H1 (cell line): ENCODE measurements at regions not wholly inside any gene's neighbourhood (a gene's known extent, or its start where the extent isn't known, plus 50 kb on each side); places are given as distances from the start of the nearest gene placed in this dataset.

ENCODE experiments used
- CTCF ChIA-PET: fragments of 300-600 bp; sonication (Branson Sonifier 250); formaldehyde crosslinking; loops from one replicate; lab custom pipeline; 2021; ENCODE audit not compliant: partially characterized antibody; lab: Charles Lee
- POLR2A ChIA-PET: fragments of 300-600 bp; sonication (Branson Sonifier 250); formaldehyde crosslinking; loops from one replicate; lab custom pipeline; 2021; ENCODE audit warnings: inconsistent platforms; ENCODE audit not compliant: partially characterized antibody; lab: Charles Lee
- DNase-seq, 2 experiments: peaks; one replicate each; pipeline versions ENCODE4 v3.0.0 to v3.0.0-alpha.2; 2010 to 2022; ENCODE audit warnings: low spot score in 2 of 2, low read depth in 1 of 2, mixed read lengths in 1 of 2
- FAIRE-seq: peaks from 2 replicates; lab custom pipeline; 2011; peaks lifted over from hg19 to GRCh38; lab: Jason Lieb, UNC
- H2AFZ ChIP-seq: 2 replicates; pipeline ENCODE4 v1.8.1; 2012; ENCODE audit warnings: low read length, inconsistent platforms
- H2AK5ac ChIP-seq: 2 replicates; pipeline ENCODE4 v1.6.1; 2013; ENCODE audit warnings: low read depth, low read length
- H2BK120ac ChIP-seq: replicated peaks from 2 replicates; pipeline ENCODE3; 2013; ENCODE audit warnings: low read depth, low read length, inconsistent platforms
- H2BK12ac ChIP-seq: 2 replicates; pipeline ENCODE4 v1.6.1; 2013; ENCODE audit warnings: low read depth, low read length
- H2BK15ac ChIP-seq: 2 replicates; pipeline ENCODE4 v1.6.1; 2013; ENCODE audit warnings: low read length
- H2BK20ac ChIP-seq: 2 replicates; pipeline ENCODE4 v1.6.1; 2013; ENCODE audit warnings: low read length
- H2BK5ac ChIP-seq: 2 replicates; pipeline ENCODE4 v1.6.1; 2013; ENCODE audit warnings: low read depth, low read length
- H3K14ac ChIP-seq: 2 replicates; pipeline ENCODE4 v1.6.1; 2013; ENCODE audit warnings: inconsistent platforms; ENCODE audit not compliant: insufficient read length
- H3K18ac ChIP-seq: 2 replicates; pipeline ENCODE4 v1.6.1; 2013; ENCODE audit warnings: low read length; ENCODE audit errors: extremely low read depth
- H3K23ac ChIP-seq: 2 replicates; pipeline ENCODE4 v1.6.1; 2013; ENCODE audit warnings: inconsistent platforms; ENCODE audit not compliant: insufficient read length
- H3K23me2 ChIP-seq: 2 replicates; pipeline ENCODE4 v1.6.1; 2013; ENCODE audit warnings: low read depth, low read length
- H3K27ac ChIP-seq: 2 replicates; pipeline ENCODE4 v1.6.1; 2011; ENCODE audit warnings: low read depth, low read length, inconsistent platforms
- H3K27me3 ChIP-seq, 4 experiments: replicated peaks in 1 of 4; 1 replicate in 1 of 4; 2 replicates in 3 of 4; pipeline versions ENCODE4 v1.6.1 to v1.8.1; 2011 to 2013; ENCODE audit warnings: low read length in 3 of 4, mild to moderate bottlenecking in 3 of 4, inconsistent platforms in 2 of 4, mixed read lengths in 2 of 4, moderate library complexity in 1 of 4; ENCODE audit not compliant: control insufficient read depth in 3 of 4, insufficient read depth in 3 of 4; ENCODE audit errors: extremely low read depth in 1 of 4
- H3K36me3 ChIP-seq, 4 experiments: 2 replicates each; pipeline versions ENCODE4 v1.6.1 to v1.8.1; 2011 to 2013; ENCODE audit warnings: mild to moderate bottlenecking in 4 of 4, low read length in 3 of 4, moderate library complexity in 2 of 4, control low read depth in 1 of 4, inconsistent platforms in 1 of 4; ENCODE audit not compliant: insufficient read depth in 4 of 4, control insufficient read depth in 2 of 4
- H3K4ac ChIP-seq: replicated peaks from 2 replicates; pipeline ENCODE3; 2013; ENCODE audit warnings: low read length, low read depth, mixed read lengths, inconsistent platforms; ENCODE audit not compliant: insufficient read length
- H3K4me1 ChIP-seq, 4 experiments: replicated peaks in 1 of 4; 1 replicate in 1 of 4; 2 replicates in 3 of 4; pipeline versions ENCODE4 v1.6.1 to v1.8.1; 2011 to 2013; ENCODE audit warnings: low read length in 3 of 4, inconsistent platforms in 2 of 4, mixed read lengths in 1 of 4; ENCODE audit not compliant: insufficient read depth in 4 of 4, control insufficient read depth in 3 of 4
- H3K4me2 ChIP-seq, 2 experiments: 2 replicates each; pipeline versions ENCODE4 v1.6.1 to v1.8.1; 2011 to 2013; ENCODE audit warnings: low read depth in 2 of 2, low read length in 2 of 2, control low read depth in 1 of 2, inconsistent platforms in 1 of 2, mild to moderate bottlenecking in 1 of 2; ENCODE audit not compliant: insufficient read depth in 1 of 2
- H3K4me3 ChIP-seq, 4 experiments: fragments of 200-600, 300-600 bp in 1 of 4; sonication (generic), shearing (Covaris generic), sonication (Bioruptor Twin) in 1 of 4; 2 replicates each; pipeline versions ENCODE4 v1.5.1 to v1.8.1; 2011 to 2016; ENCODE audit warnings: low read length in 4 of 4, low read depth in 3 of 4, control low read depth in 2 of 4, inconsistent platforms in 2 of 4, mild to moderate bottlenecking in 2 of 4, mixed read lengths in 1 of 4, moderate library complexity in 1 of 4; ENCODE audit not compliant: insufficient read depth in 2 of 4; ENCODE audit errors: extremely low read depth in 1 of 4
- H3K56ac ChIP-seq: replicated peaks from 2 replicates; pipeline ENCODE3; 2013; ENCODE audit warnings: low read depth, mild to moderate bottlenecking, mixed read lengths, low read length, inconsistent platforms; ENCODE audit not compliant: insufficient read length
- H3K79me1 ChIP-seq: 2 replicates; pipeline ENCODE4 v1.6.1; 2013; ENCODE audit warnings: low read depth, low read length, control low read depth
- H3K79me2 ChIP-seq, 2 experiments: 2 replicates each; pipeline versions ENCODE4 v1.6.1 to v1.8.1; 2012 to 2013; ENCODE audit warnings: low read length in 2 of 2, mild to moderate bottlenecking in 2 of 2, inconsistent platforms in 1 of 2; ENCODE audit not compliant: insufficient read depth in 2 of 2, control insufficient read depth in 1 of 2
- H3K9ac ChIP-seq, 4 experiments: replicated peaks in 1 of 4; 1 replicate in 1 of 4; 2 replicates in 3 of 4; pipeline versions ENCODE4 v1.6.1 to v1.8.1; 2011 to 2013; ENCODE audit warnings: low read depth in 3 of 4, low read length in 3 of 4, control low read depth in 2 of 4, mild to moderate bottlenecking in 2 of 4, moderate library complexity in 2 of 4, inconsistent platforms in 1 of 4; ENCODE audit errors: extremely low read depth in 1 of 4
- H3K9me3 ChIP-seq, 2 experiments: 2 replicates each; pipeline versions ENCODE4 v1.6.1 to v1.8.1; 2012 to 2013; ENCODE audit warnings: mild to moderate bottlenecking in 2 of 2, moderate library complexity in 2 of 2, control low read depth in 1 of 2, inconsistent platforms in 1 of 2, low read depth in 1 of 2, low read length in 1 of 2, mixed read lengths in 1 of 2; ENCODE audit not compliant: insufficient read depth in 2 of 2
- H4K20me1 ChIP-seq, 2 experiments: replicated peaks in 1 of 2; 2 replicates each; pipeline versions ENCODE3 to v1.8.1; 2011 to 2013; ENCODE audit warnings: inconsistent platforms in 2 of 2, low read length in 2 of 2, mild to moderate bottlenecking in 1 of 2; ENCODE audit not compliant: insufficient read depth in 2 of 2, control insufficient read depth in 1 of 2
- H4K5ac ChIP-seq: 2 replicates; pipeline ENCODE4 v1.6.1; 2013; ENCODE audit warnings: low read length, low read depth, mixed read lengths, inconsistent platforms; ENCODE audit not compliant: insufficient read length
- H4K8ac ChIP-seq: 2 replicates; pipeline ENCODE4 v1.8.0; 2013; ENCODE audit warnings: mild to moderate bottlenecking, moderate library complexity, low read length, inconsistent platforms; ENCODE audit not compliant: insufficient read depth; ENCODE audit errors: extremely low read depth
- H4K91ac ChIP-seq: replicated peaks from 2 replicates; pipeline ENCODE3; 2013; ENCODE audit warnings: low read length, mixed read lengths, inconsistent platforms; ENCODE audit not compliant: insufficient read length
- BCL11A ChIP-seq, 2 experiments: IDR thresholded peaks; one replicate each; pipeline ENCODE4 v1.6.1; 2011; ENCODE audit warnings: low read depth in 2 of 2, low read length in 2 of 2, mild to moderate bottlenecking in 2 of 2
- CTBP2 ChIP-seq: IDR thresholded peaks from 2 replicates; pipeline ENCODE4 v1.7.0; 2011; ENCODE audit warnings: borderline replicate concordance, mild to moderate bottlenecking, moderate library complexity, mixed read lengths, low read length; ENCODE audit not compliant: insufficient read depth, insufficient read length
- SIRT6 ChIP-seq: IDR thresholded peaks from one replicate; pipeline ENCODE4 v1.7.1; 2012; ENCODE audit warnings: low read length, inconsistent platforms
- YY1 ChIP-seq: IDR thresholded peaks from 2 replicates; pipeline ENCODE4 v1.6.1; 2011; ENCODE audit warnings: low read depth, mild to moderate bottlenecking, low read length
- WGBS, 2 experiments: shearing (Covaris generic) in 1 of 2; methylation state at CpG; one replicate each; pipeline versions ENCODE4 v1.1.6 to v1.1.7; 2013 to 2015; ENCODE audit warnings: low lambda C conversion rate in 2 of 2, mixed read lengths in 2 of 2, inconsistent platforms in 1 of 2, low coverage in 1 of 2, missing lambda C conversion rate in 1 of 2; ENCODE audit not compliant: insufficient replicate concordance in 2 of 2, insufficient coverage in 1 of 2, insufficient read length in 1 of 2; ENCODE audit errors: extremely low coverage in 1 of 2, missing lambda C conversion rate in 1 of 2; 5-methylcytosine and 5-hydroxymethylcytosine counted together

DNA sequence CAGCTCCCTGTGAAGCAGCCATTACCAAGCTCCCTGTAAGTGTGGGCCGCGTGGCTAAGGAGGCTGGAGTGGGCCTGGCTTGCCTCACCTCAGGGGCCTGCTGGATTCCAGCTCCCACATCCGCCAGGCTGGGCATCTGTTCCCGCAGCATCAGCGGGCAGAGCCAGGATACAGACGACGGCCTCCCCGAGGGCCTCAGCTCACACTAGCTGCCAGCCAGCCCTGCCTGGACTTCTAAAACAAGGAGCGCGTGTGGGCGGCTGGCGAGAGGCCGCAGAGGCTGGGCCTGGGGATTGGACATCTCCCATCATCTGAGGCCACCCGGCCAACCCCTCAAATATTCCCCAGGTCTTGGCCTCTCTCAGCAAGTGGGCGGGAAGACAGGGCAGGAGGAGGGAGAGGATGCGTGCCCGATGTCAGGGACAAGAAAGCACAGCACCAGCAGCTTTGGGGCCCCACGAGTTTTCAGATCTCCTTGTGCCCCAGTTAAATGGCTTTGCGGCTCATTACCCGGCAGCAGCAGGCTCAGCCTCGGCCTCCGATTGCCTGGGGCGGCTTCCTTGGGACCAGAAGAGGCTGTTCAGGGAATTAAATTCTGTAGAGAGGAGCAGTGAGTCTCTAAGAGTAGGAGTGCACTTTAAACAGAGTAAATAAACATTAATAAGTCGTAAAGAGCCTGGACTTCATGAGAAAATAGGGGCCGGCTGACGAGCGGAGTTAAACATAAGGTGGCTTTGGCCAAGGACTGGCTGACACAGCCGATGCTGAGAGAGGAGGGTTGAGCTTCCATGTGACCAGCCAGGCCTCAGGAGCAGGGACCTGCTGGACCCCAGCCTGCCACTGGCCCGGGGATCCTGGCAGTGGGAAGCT is 208.9 kb upstream of the C1orf174 start:
- no peaks in the 10 kb centered on the region for H4K20me1 ChIP-seq
- DNase-seq: no peak
- 92% methylated on average over 22 of the region's 29 CpGs; no CpG with 5 or more reads in 1 of the 2 experiments for WGBS, 2 experiments
- peak overlapping the region; percentile 71 for H2BK5ac ChIP-seq
- no peak overlapping the region for H4K91ac ChIP-seq
- no peak overlapping the region for H2AK5ac ChIP-seq
- no peak for FAIRE-seq
- no peak overlapping the region for H3K18ac ChIP-seq
- H3K36me3 ChIP-seq: no peaks in the 10 kb centered on the region
- no peak overlapping the region for H3K4ac ChIP-seq
- H4K8ac ChIP-seq: peak overlapping the region; percentile 60; the same call in 1 of the 2 replicates
- H2BK12ac ChIP-seq: no peak overlapping the region
- no peaks in the 10 kb centered on the region for H3K79me2 ChIP-seq
- H3K23me2 ChIP-seq: no peaks in the 10 kb centered on the region
- no peaks in the 10 kb centered on the region; a peak in 1 of 7 replicates for H3K27me3 ChIP-seq
- H2AFZ ChIP-seq: no peak overlapping the region
- H3K4me3 ChIP-seq: no peak overlapping the region
- no peak overlapping the region for H3K27ac ChIP-seq
- H3K9ac ChIP-seq: no peak overlapping the region
- peaks cover 4 to 7% of the 10 kb centered on the region in 2 experiments; a peak in 2 of 4 replicates for H3K9me3 ChIP-seq
- no peak overlapping the region for H2BK15ac ChIP-seq
- no peak overlapping the region for H2BK20ac ChIP-seq
- ChIA-PET POLR2A (no interaction called here), CTCF (no interaction called here)
- no peak overlapping the region for H3K23ac ChIP-seq
- H3K14ac ChIP-seq: no peak overlapping the region
- H2BK120ac ChIP-seq: no peak overlapping the region
- H3K4me2 ChIP-seq: no peak overlapping the region
- H3K56ac ChIP-seq: no peak overlapping the region
- H3K79me1 ChIP-seq: no peaks in the 10 kb centered on the region
- peaks cover 0 to 6% (median 0%) of the 10 kb centered on the region in 4 experiments; a peak in 2 of 7 replicates for H3K4me1 ChIP-seq
- no peak overlapping the region for H4K5ac ChIP-seq
- TF ChIP-seq CTBP2 (no peak), SIRT6 (no peak), YY1 (no peak), BCL11A (IDR thresholded peaks at IDR 0.05; ENCODE audit: low read depth in 2 of 2, low read length in 2 of 2) (no peak)
